Natural killer cell (primary cell): ENCODE measurements at regions not wholly inside any gene's neighbourhood (a gene's known extent, or its start where the extent isn't known, plus 50 kb on each side); places are given as distances from the start of the nearest gene placed in this dataset.
"Not testable (repeated sequence)": the region's sequence is repeated elsewhere in the genome, so short reads cannot be mapped to it uniquely, and the experiment has no call there.

Experiments
- ATAC-seq, 3 donors: fragments of 150-1000 bp in 2 of 3; fragments of 200-7000 bp in 1 of 3; cut with Tn5 transposase; 1 replicate in 1 of 3; 2 replicates in 2 of 3; pipeline ENCODE4 v1.10.0; 2021; ENCODE audit warnings: mild to moderate bottlenecking in 2 of 3, moderate library complexity in 2 of 3
- DNase-seq, 2 donors: peaks; one replicate each; pipeline versions ENCODE4 v3.0.0 to v3.0.0-alpha.2; 2013 to 2021; ENCODE audit warnings: mixed read lengths in 1 of 2
- H3K27ac ChIP-seq: one replicate; pipeline ENCODE4 v1.5.1; 2013; ENCODE audit warnings: mild to moderate bottlenecking, low read length
- H3K27me3 ChIP-seq: one replicate; pipeline ENCODE4 v1.6.1; 2013; ENCODE audit warnings: low read length; ENCODE audit not compliant: control insufficient read depth, insufficient read depth
- H3K36me3 ChIP-seq: one replicate; pipeline ENCODE4 v1.6.1; 2013; ENCODE audit warnings: low read length; ENCODE audit not compliant: control insufficient read depth, insufficient read depth
- H3K4me1 ChIP-seq: one replicate; pipeline ENCODE4 v1.6.1; 2013; ENCODE audit warnings: low read length; ENCODE audit not compliant: control insufficient read depth, insufficient read depth
- H3K4me3 ChIP-seq: one replicate; pipeline ENCODE4 v1.5.1; 2013; ENCODE audit warnings: low read length
- H3K9me3 ChIP-seq: one replicate; pipeline ENCODE4 v1.6.1; 2013; ENCODE audit warnings: low read length; ENCODE audit not compliant: control insufficient read depth, insufficient read depth
- H3K27ac Mint-ChIP-seq, 2 donors: one replicate each; pipeline ENCODE4 v1.8.0; 2022; ENCODE audit warnings: mild to moderate bottlenecking in 2 of 2, mixed read lengths in 2 of 2, moderate library complexity in 1 of 2
- H3K27me3 Mint-ChIP-seq, 2 donors: one replicate each; pipeline ENCODE4 v1.8.0; 2022; ENCODE audit warnings: low read depth in 2 of 2, mixed read lengths in 2 of 2
- H3K36me3 Mint-ChIP-seq: one replicate; pipeline ENCODE4 v1.8.0; 2022; ENCODE audit warnings: mixed read lengths
- H3K4me1 Mint-ChIP-seq, 2 donors: one replicate each; pipeline ENCODE4 v1.8.0; 2022; ENCODE audit warnings: mixed read lengths in 2 of 2
- H3K4me3 Mint-ChIP-seq: one replicate; pipeline ENCODE4 v1.8.0; 2022; ENCODE audit warnings: mild to moderate bottlenecking, moderate library complexity, mixed read lengths
- H3K9me3 Mint-ChIP-seq, 2 donors: one replicate each; pipeline ENCODE4 v1.8.0; 2022; ENCODE audit warnings: mixed read lengths in 2 of 2
- WGBS: methylation state at CpG from one replicate; pipeline ENCODE4 v1.1.7; 2013; ENCODE audit warnings: missing lambda C conversion rate; ENCODE audit not compliant: insufficient coverage; 5-methylcytosine and 5-hydroxymethylcytosine counted together
- intact Hi-C: fragments of 100-400 bp; cut with micrococcal nuclease; formaldehyde crosslinking; loops from one replicate; pipeline ENCODE4 v1.14.2; 2022
- TF ChIP-seq, protein P1 (sequence below): fragments of 200-600 bp; IDR thresholded peaks from one replicate; pipeline ENCODE4 v1.8.0; 2022; ENCODE audit warnings: antibody characterized with exemption

DNA sequence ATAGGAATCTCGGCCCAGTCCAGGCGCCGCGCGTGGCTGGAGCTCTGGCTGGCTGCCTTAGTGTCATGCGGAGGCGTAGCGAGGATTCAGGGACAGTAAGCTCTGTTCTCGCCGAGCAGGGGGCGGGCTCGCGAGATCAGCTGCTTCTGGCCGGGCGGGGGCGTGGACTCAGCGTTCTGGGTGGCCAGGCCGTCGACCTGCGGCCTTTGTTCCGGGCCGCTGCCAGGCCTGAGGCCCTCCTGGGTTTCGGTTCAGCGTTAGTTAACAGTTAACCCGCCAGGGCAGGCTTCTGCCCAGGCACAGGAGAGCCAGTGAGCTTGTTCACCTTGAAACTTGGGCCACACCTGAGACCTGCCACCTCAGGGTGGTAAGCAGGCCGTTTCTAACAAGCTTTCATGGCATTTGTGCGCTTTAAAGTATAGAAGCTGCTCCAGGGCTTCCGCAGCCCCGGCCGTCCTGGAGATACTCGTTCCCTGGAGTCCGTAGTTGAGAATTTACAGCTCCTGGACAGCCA lies 332.2 kb upstream of the SGCG start:
- no peak for ATAC-seq
- no peak overlapping the region for H3K27ac ChIP-seq
- H3K36me3 ChIP-seq = no peaks in the 10 kb centered on the region
- Mint-ChIP-seq H3K4me1 (no peaks in the 10 kb centered on the region), H3K36me3 (no peaks in the 10 kb centered on the region), H3K4me3 (no peak overlapping the region), H3K9me3 (peaks cover 3% of the 10 kb centered on the region in 2 donors), H3K27ac (no peak overlapping the region), H3K27me3 (no peaks in the 10 kb centered on the region)
- intact Hi-C loops = no loop called here
- DNase-seq = no peak
- H3K4me3 ChIP-seq = no peak overlapping the region
- no peaks in the 10 kb centered on the region for H3K9me3 ChIP-seq
- 88% methylated on average over 32 of the region's 32 CpGs for WGBS
- TF ChIP-seq, protein P1, sequence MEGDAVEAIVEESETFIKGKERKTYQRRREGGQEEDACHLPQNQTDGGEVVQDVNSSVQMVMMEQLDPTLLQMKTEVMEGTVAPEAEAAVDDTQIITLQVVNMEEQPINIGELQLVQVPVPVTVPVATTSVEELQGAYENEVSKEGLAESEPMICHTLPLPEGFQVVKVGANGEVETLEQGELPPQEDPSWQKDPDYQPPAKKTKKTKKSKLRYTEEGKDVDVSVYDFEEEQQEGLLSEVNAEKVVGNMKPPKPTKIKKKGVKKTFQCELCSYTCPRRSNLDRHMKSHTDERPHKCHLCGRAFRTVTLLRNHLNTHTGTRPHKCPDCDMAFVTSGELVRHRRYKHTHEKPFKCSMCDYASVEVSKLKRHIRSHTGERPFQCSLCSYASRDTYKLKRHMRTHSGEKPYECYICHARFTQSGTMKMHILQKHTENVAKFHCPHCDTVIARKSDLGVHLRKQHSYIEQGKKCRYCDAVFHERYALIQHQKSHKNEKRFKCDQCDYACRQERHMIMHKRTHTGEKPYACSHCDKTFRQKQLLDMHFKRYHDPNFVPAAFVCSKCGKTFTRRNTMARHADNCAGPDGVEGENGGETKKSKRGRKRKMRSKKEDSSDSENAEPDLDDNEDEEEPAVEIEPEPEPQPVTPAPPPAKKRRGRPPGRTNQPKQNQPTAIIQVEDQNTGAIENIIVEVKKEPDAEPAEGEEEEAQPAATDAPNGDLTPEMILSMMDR = no peak
- H3K27me3 ChIP-seq = no peaks in the 10 kb centered on the region
- H3K4me1 ChIP-seq = no peaks in the 10 kb centered on the region

DNA sequence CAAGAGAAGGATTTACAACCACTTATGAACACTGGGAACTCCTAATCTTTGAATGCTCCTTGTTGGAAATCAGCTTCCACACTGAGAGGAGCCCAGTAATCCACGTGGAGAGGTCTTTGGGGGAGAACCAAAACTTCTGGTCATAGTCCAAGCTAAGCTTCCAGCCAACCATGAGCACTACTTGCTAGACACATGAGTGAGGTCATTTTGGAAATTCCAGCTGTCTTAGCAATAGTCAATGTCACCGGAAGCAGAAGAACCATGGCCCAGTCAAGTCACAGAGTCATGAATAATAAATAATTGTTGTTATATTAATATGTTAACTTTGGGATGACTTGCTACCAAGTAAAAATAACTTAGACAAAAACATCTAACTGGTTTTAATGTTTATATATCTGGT lies 324.9 kb upstream of the SGCG start:
- whole genome bisulfite sequencing = 72% methylated on average over 2 of the region's 2 CpGs
- no peaks in the 10 kb centered on the region for H3K9me3 Mint-ChIP-seq
- Histone ChIP-seq H3K9me3 (no peaks in the 10 kb centered on the region), H3K27me3 (no peaks in the 10 kb centered on the region), H3K4me1 (no peaks in the 10 kb centered on the region), H3K4me3 (no peak overlapping the region), H3K27ac (no peak overlapping the region), H3K36me3 (no peaks in the 10 kb centered on the region)
- ATAC-seq = no peak
- DNase-seq = no peak
- intact Hi-C loops = no loop called here
- no peaks in the 10 kb centered on the region for H3K36me3 Mint-ChIP-seq
- H3K4me3 Mint-ChIP-seq = no peak overlapping the region
- no peaks in the 10 kb centered on the region for H3K4me1 Mint-ChIP-seq
- no peaks in the 10 kb centered on the region for H3K27me3 Mint-ChIP-seq
- TF ChIP-seq, protein P1 = no peak
- no peak overlapping the region for H3K27ac Mint-ChIP-seq

DNA sequence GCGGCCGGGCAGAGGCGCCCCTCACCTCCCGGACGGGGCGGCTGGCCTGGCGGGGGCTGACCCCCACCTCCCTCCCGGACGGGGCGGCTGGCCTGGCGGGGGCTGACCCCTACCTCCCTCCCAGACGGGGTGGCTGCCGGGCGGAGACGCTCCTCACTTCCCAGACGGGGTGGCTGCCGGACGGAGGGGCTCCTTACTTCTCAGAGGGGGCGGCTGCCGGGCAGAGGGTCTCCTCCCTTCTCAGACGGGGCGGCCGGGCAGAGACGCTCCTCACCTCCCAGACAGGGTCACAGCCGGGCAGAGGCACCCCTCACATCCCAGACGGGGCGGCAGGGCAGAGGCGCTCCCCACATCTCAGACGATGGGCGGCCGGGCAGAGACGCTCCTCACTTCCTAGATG lies 321.8 kb upstream of the SGCG start:
- H3K27ac ChIP-seq, DNase-seq, ATAC-seq, H3K27ac Mint-ChIP-seq, H3K27me3 ChIP-seq, H3K36me3 Mint-ChIP-seq, H3K4me1 ChIP-seq, H3K4me3 ChIP-seq, H3K36me3 ChIP-seq, H3K27me3 Mint-ChIP-seq, intact Hi-C loops, H3K9me3 ChIP-seq, H3K4me1 Mint-ChIP-seq, H3K9me3 Mint-ChIP-seq, H3K4me3 Mint-ChIP-seq: not testable (repeated sequence)
- 95% methylated on average over 15 of the region's 32 CpGs for WGBS

DNA sequence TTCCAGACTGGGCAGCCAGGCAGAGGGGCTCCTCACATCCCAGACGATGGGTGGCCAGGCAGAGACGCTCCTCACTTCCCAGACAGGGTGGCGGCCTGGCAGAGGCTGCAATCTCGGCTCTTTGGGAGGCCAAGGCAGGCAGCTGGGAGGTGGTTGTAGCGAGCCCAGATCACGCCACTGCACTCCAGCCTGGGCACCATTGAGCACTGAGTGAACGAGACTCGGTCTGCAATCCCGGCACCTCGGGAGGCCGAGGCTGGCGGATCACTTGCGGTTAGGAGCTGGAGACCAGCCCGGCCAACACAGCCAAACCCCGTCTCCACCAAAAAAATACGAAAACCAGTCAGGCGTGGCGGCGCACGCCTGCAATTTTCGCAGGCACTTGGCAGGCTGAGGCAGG lies 321.4 kb upstream of the SGCG start:
- H3K4me3 ChIP-seq, ATAC-seq, H3K27me3 ChIP-seq, H3K27ac ChIP-seq, H3K27ac Mint-ChIP-seq, H3K36me3 ChIP-seq, H3K4me3 Mint-ChIP-seq, H3K9me3 Mint-ChIP-seq, H3K4me1 ChIP-seq, H3K4me1 Mint-ChIP-seq, H3K9me3 ChIP-seq, H3K36me3 Mint-ChIP-seq, DNase-seq, H3K27me3 Mint-ChIP-seq, intact Hi-C loops: not testable (repeated sequence)
- 91% methylated on average over 21 of the region's 21 CpGs for WGBS
